HepG2 (cell line): ENCODE measurements at regions not wholly inside any gene's neighbourhood (a gene's known extent, or its start where the extent isn't known, plus 50 kb on each side); places are given as distances from the start of the nearest gene placed in this dataset.
A peak's percentile ranks its signal among the peaks of the same experiment; 100 is the strongest.

Source experiments
- ATAC-seq: fragments of 200-7000 bp; cut with Tn5 transposase; 3 replicates; pipeline ENCODE4 v1.9.1; 2020; ENCODE audit warnings: mild to moderate bottlenecking, moderate library complexity
- BruUV-seq: library from RNA; stranded (reverse); fragments of 400-500 nt; replicated peaks from 2 replicates; lab custom pipeline; 2021; lab: Mats Ljungman, UMichigan
- CTCF ChIA-PET: fragments of 300-600 bp; formaldehyde crosslinking; extraction: SDS; loops from one replicate; lab custom pipeline; 2021; ENCODE audit warnings: low total read pairs, inconsistent platforms, low intra/inter-chr PET ratio; lab: Yijun Ruan, JAX
- POLR2A ChIA-PET: fragments of 350-600 bp; sonication (Branson Sonifier 250); formaldehyde crosslinking; loops from one replicate; lab custom pipeline; 2020; ENCODE audit warnings: antibody characterized with exemption, inconsistent platforms; lab: Yijun Ruan, JAX
- DNase-seq: peaks from one replicate; pipeline ENCODE4 v3.0.0-alpha.2; 2015; ENCODE audit warnings: low spot score
- FAIRE-seq: peaks from 3 replicates; lab custom pipeline; 2011; peaks lifted over from hg19 to GRCh38; lab: Jason Lieb, UNC
- H2AFZ ChIP-seq: one replicate; pipeline ENCODE4 v1.6.1; 2011; ENCODE audit warnings: low read length, inconsistent platforms
- H3K27ac ChIP-seq: fragments of 300-600 bp; 3 replicates; pipeline ENCODE4 v1.8.0; 2011; ENCODE audit warnings: mixed run types, mild to moderate bottlenecking, mixed read lengths, low read length, inconsistent platforms; ENCODE audit not compliant: insufficient read depth; ENCODE audit errors: extremely low read length
- H3K27me3 ChIP-seq, 2 experiments: fragments of 200-600 bp in 1 of 2; 2 replicates in 1 of 2; 3 replicates in 1 of 2; pipeline versions ENCODE4 v1.6.0 to v1.8.0; 2011; ENCODE audit warnings: low read length in 2 of 2, mild to moderate bottlenecking in 2 of 2, moderate library complexity in 2 of 2, inconsistent platforms in 1 of 2; ENCODE audit not compliant: insufficient read depth in 2 of 2, control insufficient read depth in 1 of 2
- H3K36me3 ChIP-seq, 2 experiments: fragments of 200-600 bp in 1 of 2; replicated peaks in 1 of 2; 2 replicates in 1 of 2; 3 replicates in 1 of 2; pipeline versions ENCODE4 v1.5.1 to v1.8.0; 2011; ENCODE audit warnings: low read length in 2 of 2, inconsistent platforms in 1 of 2; ENCODE audit not compliant: insufficient read depth in 2 of 2, control insufficient read depth in 1 of 2
- H3K4me1 ChIP-seq: 2 replicates; pipeline ENCODE4 v1.5.1; 2012; ENCODE audit warnings: low read length, inconsistent platforms; ENCODE audit not compliant: insufficient read depth
- H3K4me2 ChIP-seq: 2 replicates; pipeline ENCODE4 v1.6.0; 2011; ENCODE audit warnings: low read depth, low read length, inconsistent platforms
- H3K4me3 ChIP-seq, 3 experiments: fragments of 200-600 bp in 1 of 3; sonication (generic), shearing (Covaris generic) in 1 of 3; replicated peaks in 1 of 3; 2 replicates each; pipeline ENCODE4 v1.5.1; 2011 to 2016; ENCODE audit warnings: low read length in 3 of 3, inconsistent platforms in 2 of 3, low read depth in 2 of 3, mild to moderate bottlenecking in 2 of 3, control low read depth in 1 of 3, mixed read lengths in 1 of 3; ENCODE audit not compliant: insufficient read depth in 1 of 3
- H3K79me2 ChIP-seq: one replicate; pipeline ENCODE4 v1.6.1; 2011; ENCODE audit warnings: low read length, inconsistent platforms; ENCODE audit not compliant: insufficient read depth
- H3K9ac ChIP-seq: 2 replicates; pipeline ENCODE4 v1.6.0; 2011; ENCODE audit warnings: mild to moderate bottlenecking, low read depth, low read length, inconsistent platforms; ENCODE audit not compliant: insufficient read depth
- H3K9me3 ChIP-seq: 2 replicates; pipeline ENCODE4 v1.5.1; 2012; ENCODE audit warnings: mild to moderate bottlenecking, low read length
- H4K20me1 ChIP-seq: 2 replicates; pipeline ENCODE4 v1.6.0; 2011; ENCODE audit warnings: inconsistent platforms, mild to moderate bottlenecking, low read length, moderate library complexity; ENCODE audit not compliant: insufficient read depth
- ARNT2 ChIP-seq: sonication (generic); formaldehyde crosslinking; IDR thresholded peaks from 2 replicates; pipeline ENCODE4 v1.8.0; 2022; ENCODE audit warnings: mild to moderate bottlenecking, low read depth, missing genetic modification reagents, moderate library complexity
- ATF7 ChIP-seq, 2 experiments: fragments of 450-650 bp in 1 of 2; sonication (generic) in 1 of 2; formaldehyde crosslinking in 1 of 2; IDR thresholded peaks; 2 replicates each; pipeline versions ENCODE4 v1.4.0 to v1.6.1; 2016 to 2020; ENCODE audit warnings: antibody characterized with exemption in 1 of 2, mild to moderate bottlenecking in 1 of 2, missing genetic modification reagents in 1 of 2
- FOSL2 ChIP-seq: sonication (generic); formaldehyde crosslinking; IDR thresholded peaks from 2 replicates; pipeline ENCODE4 v1.4.0; 2020; ENCODE audit warnings: missing genetic modification reagents
- ZHX1 ChIP-seq: sonication (generic); formaldehyde crosslinking; IDR thresholded peaks from 2 replicates; pipeline ENCODE4 v1.8.1; 2022; ENCODE audit warnings: low read depth, mild to moderate bottlenecking, missing genetic modification reagents
- ZNF652 ChIP-seq: IDR thresholded peaks from 2 replicates; pipeline ENCODE4 v1.6.1; 2016; ENCODE audit warnings: low read depth, borderline replicate concordance
- WGBS: methylation state at CpG from one replicate; pipeline ENCODE4 v1.1.6; 2017; ENCODE audit warnings: low lambda C conversion rate; 5-methylcytosine and 5-hydroxymethylcytosine counted together
- in situ Hi-C: cut with HindIII; loops from 2 replicates; pipeline ENCODE4 v1.10.0; 2017; ENCODE audit warnings: low pct_unique_long_range_greater_than_20kb; ENCODE audit not compliant: extremely low pct_ligation_motif_present
- intact Hi-C: fragments of 100-400 bp; cut with micrococcal nuclease; formaldehyde crosslinking; loops from one replicate; pipeline ENCODE4 v1.10.0; 2022; ENCODE audit not compliant: unreplicated experiment

DNA sequence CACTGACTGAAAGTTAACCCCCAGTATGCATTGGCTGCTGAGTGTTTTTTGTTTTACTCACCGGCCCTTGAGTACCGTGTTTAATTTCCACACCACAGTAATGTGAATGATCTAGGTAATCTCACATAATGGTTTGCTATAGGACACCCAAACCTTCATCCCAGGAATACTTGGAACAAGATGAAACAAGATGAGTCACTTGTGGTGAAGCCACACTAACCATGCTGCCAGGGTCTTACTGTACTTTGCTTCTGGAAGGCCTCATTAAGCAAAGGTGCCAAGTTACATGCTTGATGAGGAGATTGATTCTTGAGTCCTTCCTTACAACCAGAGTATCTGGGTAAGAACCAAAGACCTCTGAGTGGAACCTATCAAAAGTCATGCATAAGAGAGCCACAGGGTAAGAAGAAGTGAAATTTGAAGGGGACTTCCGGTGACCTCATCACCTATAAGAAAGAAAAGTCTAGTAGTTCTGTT is 163.3 kb downstream of the NRIP1 start:
- intact Hi-C loops: no loop called here
- no peak for FAIRE-seq
- POLR2A ChIA-PET: no interaction called here

More for the DNA sequence above, 163.3 kb downstream of the NRIP1 start:
- H3K4me3 ChIP-seq: no peak overlapping the region
- CTCF ChIA-PET: no interaction called here
- no peaks in the 10 kb centered on the region for H3K4me1 ChIP-seq
- no peak overlapping the region for H3K9ac ChIP-seq
- in situ Hi-C loops: no loop called here
- H3K9me3 ChIP-seq: no peaks in the 10 kb centered on the region
- H3K4me2 ChIP-seq: no peak overlapping the region
- no peaks in the 10 kb centered on the region for H3K36me3 ChIP-seq
- no peak overlapping the region for H3K27ac ChIP-seq
- no peak for DNase-seq
- H3K27me3 ChIP-seq: no peaks in the 10 kb centered on the region
- H4K20me1 ChIP-seq: no peaks in the 10 kb centered on the region
- no TSS peak for BruUV-seq
- H2AFZ ChIP-seq: no peak overlapping the region
- 0 out of 2 replicates have a peak, but pooled peaks have one; percentile 19 for TF ChIP-seq ATF7 (IDR thresholded peaks at IDR 0.05)
- no peak for TF ChIP-seq ATF7 (CRISPR knock-in tag; IDR thresholded peaks at IDR 0.05)
- no peak for TF ChIP-seq ZNF652 (CRISPR knock-in tag)
- TF ChIP-seq ARNT2 (CRISPR knock-in tag): no peak
- TF ChIP-seq FOSL2 (CRISPR knock-in tag): 0 out of 2 replicates have a peak, but pooled peaks have one; percentile 7
- TF ChIP-seq ZHX1 (CRISPR knock-in tag): no peak
- no peak for ATAC-seq
- WGBS: 100% methylated on average over 3 of the region's 3 CpGs
- no peaks in the 10 kb centered on the region for H3K79me2 ChIP-seq
